ENCODE measurements at regions not wholly inside any gene's neighbourhood (a gene's known extent, or its start where the extent isn't known, plus 50 kb on each side); places are given as distances from the start of the nearest gene placed in this dataset.

DNA sequence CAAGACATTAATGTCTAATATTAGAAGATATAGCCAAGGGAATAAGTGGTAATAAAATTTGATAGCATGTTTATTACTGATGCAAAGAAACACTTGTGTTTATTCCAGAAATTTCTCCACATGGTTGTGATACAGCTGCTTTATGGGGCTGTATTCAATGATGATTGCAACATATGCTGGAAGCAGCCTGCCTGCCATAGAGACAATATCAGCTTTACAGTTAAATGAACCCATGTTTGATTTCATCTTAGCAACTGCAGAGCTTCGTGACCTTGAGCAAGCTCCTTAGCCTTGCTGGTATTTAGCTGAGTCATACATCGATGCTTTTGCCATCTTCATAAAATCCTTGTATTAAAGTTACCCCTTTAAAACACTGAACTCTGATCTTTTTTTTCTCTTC is 168.1 kb upstream of the STAC start:
- H3K27ac ChIP-seq (ENCODE audit: low read depth in 1 of 2, low read length in 1 of 2), result no peak overlapping the region
- H3K36me3 ChIP-seq (ENCODE audit: control insufficient read depth in 4 of 4, insufficient read depth in 4 of 4, low read length in 4 of 4), result no peaks in the 10 kb centered on the region
- H3K4me1 ChIP-seq (ENCODE audit: control insufficient read depth in 5 of 5, insufficient read depth in 5 of 5, low read length in 5 of 5), result peaks cover 0 to 2% (median 0%) of the 10 kb centered on the region in 5 donors
- no peaks in the 10 kb centered on the region for H3K9me3 ChIP-seq (ENCODE audit: control insufficient read depth in 4 of 4, insufficient read depth in 3 of 4, low read length in 3 of 4)
- TF ChIP-seq, protein P1, sequence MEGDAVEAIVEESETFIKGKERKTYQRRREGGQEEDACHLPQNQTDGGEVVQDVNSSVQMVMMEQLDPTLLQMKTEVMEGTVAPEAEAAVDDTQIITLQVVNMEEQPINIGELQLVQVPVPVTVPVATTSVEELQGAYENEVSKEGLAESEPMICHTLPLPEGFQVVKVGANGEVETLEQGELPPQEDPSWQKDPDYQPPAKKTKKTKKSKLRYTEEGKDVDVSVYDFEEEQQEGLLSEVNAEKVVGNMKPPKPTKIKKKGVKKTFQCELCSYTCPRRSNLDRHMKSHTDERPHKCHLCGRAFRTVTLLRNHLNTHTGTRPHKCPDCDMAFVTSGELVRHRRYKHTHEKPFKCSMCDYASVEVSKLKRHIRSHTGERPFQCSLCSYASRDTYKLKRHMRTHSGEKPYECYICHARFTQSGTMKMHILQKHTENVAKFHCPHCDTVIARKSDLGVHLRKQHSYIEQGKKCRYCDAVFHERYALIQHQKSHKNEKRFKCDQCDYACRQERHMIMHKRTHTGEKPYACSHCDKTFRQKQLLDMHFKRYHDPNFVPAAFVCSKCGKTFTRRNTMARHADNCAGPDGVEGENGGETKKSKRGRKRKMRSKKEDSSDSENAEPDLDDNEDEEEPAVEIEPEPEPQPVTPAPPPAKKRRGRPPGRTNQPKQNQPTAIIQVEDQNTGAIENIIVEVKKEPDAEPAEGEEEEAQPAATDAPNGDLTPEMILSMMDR (IDR thresholded peaks at IDR 0.05; ENCODE audit: control extremely low read depth, extremely low read depth), result no peak
- no peak overlapping the region for H3K9ac ChIP-seq (ENCODE audit: insufficient read depth in 1 of 2, low read length in 2 of 2)
- H3K4me3 ChIP-seq, result no peak overlapping the region
- 66 to 79% methylated on average over 2 of the region's 2 CpGs for WGBS, 2 donors
- ATAC-seq (ENCODE audit: insufficient read depth, low FRiP score), result no peak
- no peaks in the 10 kb centered on the region for H3K27me3 ChIP-seq (ENCODE audit: control insufficient read depth in 3 of 3, insufficient read depth in 3 of 3, low read length in 2 of 3)
- peak; percentile 16 to 59 (median 31) for DNase-seq

DNA sequence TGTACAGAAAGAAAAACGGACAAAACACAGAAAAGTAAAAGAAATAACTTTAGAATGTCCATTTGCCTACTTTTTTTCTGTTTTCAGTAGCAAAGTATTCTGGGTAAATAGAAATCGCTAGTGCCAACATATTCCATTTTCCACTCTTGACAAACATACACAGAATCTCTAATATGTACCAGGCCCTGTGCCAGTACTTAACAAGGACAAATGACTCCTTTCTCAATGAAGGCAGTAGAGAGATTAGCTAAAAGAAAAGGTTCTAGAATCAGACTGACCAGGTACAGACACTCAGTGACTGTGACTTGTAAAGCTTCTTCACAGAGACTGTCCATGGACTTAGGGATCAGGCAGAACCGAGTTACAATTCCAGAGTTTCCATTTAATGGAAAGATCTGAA is 165.8 kb upstream of the STAC start:
- ATAC-seq (ENCODE audit: insufficient read depth, low FRiP score), result no peak
- Histone ChIP-seq H3K27me3 (ENCODE audit: control insufficient read depth in 3 of 3, insufficient read depth in 3 of 3, low read length in 2 of 3) (no peaks in the 10 kb centered on the region), H3K36me3 (ENCODE audit: control insufficient read depth in 4 of 4, insufficient read depth in 4 of 4, low read length in 4 of 4) (no peaks in the 10 kb centered on the region), H3K4me1 (ENCODE audit: control insufficient read depth in 5 of 5, insufficient read depth in 5 of 5, low read length in 5 of 5) (peaks cover 0 to 2% (median 0%) of the 10 kb centered on the region in 5 donors), H3K27ac (ENCODE audit: low read depth in 1 of 2, low read length in 1 of 2) (no peak overlapping the region), H3K9me3 (ENCODE audit: control insufficient read depth in 4 of 4, insufficient read depth in 3 of 4, low read length in 3 of 4) (no peaks in the 10 kb centered on the region), H3K4me3 (no peak overlapping the region), H3K9ac (ENCODE audit: insufficient read depth in 1 of 2, low read length in 2 of 2) (no peak overlapping the region)
- TF ChIP-seq, protein P1 (IDR thresholded peaks at IDR 0.05; ENCODE audit: control extremely low read depth, extremely low read depth), result no peak
- WGBS, 2 donors, result 72 to 87% methylated on average over 3 of the region's 3 CpGs
- DNase-seq, result no peak

DNA sequence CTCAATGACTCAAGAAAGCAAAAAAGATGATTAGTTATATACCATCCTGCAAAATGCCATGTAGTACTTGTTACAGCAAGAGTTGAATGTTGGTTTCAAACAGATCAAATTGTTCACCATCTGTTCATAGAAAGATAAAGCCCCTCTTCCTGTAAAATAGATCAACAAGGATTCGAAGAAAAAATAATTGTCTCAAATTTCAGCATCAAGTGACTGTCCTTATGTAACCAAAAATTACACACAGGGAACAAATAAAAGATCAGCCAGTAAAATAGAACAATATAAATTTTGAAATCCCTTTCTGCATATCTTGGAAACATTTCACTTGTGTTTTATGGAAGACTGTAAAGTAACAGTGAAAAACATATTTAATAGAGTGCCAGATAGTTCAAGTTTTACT is 165.1 kb upstream of the STAC start:
- H3K9me3 ChIP-seq (ENCODE audit: control insufficient read depth in 4 of 4, insufficient read depth in 3 of 4, low read length in 3 of 4), result no peaks in the 10 kb centered on the region
- no peak overlapping the region for H3K4me3 ChIP-seq
- TF ChIP-seq, protein P1 (IDR thresholded peaks at IDR 0.05; ENCODE audit: control extremely low read depth, extremely low read depth), result no peak
- 21 to 34% methylated on average over 1 of the region's 1 CpG for WGBS, 2 donors
- H3K27ac ChIP-seq (ENCODE audit: low read depth in 1 of 2, low read length in 1 of 2), result no peak overlapping the region
- no peak overlapping the region for H3K9ac ChIP-seq (ENCODE audit: insufficient read depth in 1 of 2, low read length in 2 of 2)
- peaks cover 0 to 2% (median 0%) of the 10 kb centered on the region in 5 donors for H3K4me1 ChIP-seq (ENCODE audit: control insufficient read depth in 5 of 5, insufficient read depth in 5 of 5, low read length in 5 of 5)
- H3K27me3 ChIP-seq (ENCODE audit: control insufficient read depth in 3 of 3, insufficient read depth in 3 of 3, low read length in 2 of 3), result no peaks in the 10 kb centered on the region
- DNase-seq (no peak), ATAC-seq (ENCODE audit: insufficient read depth, low FRiP score) (no peak)
- no peaks in the 10 kb centered on the region for H3K36me3 ChIP-seq (ENCODE audit: control insufficient read depth in 4 of 4, insufficient read depth in 4 of 4, low read length in 4 of 4)

DNA sequence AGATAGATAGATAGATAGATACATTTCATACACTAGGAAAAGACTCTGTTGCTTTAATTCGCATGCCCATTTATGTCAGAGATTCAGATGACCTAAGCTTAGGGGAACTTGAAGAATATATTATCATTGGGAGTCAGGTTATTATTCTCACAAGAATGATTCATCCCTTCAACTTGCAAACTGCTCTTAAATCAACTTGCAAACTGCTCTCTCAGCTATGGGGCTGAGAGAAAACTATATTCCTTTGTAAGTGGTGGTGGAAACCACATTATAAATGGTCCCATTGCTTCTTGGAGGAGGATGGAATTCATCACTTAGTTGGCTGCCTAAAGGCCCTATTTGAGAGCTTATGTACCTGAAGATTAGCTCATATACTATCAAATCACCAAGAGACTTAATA is 160.9 kb upstream of the STAC start:
- Histone ChIP-seq H3K4me3 (no peak overlapping the region), H3K27me3 (ENCODE audit: control insufficient read depth in 3 of 3, insufficient read depth in 3 of 3, low read length in 2 of 3) (no peaks in the 10 kb centered on the region), H3K4me1 (ENCODE audit: control insufficient read depth in 5 of 5, insufficient read depth in 5 of 5, low read length in 5 of 5) (no peaks in the 10 kb centered on the region), H3K27ac (ENCODE audit: low read depth in 1 of 2, low read length in 1 of 2) (no peak overlapping the region), H3K9me3 (ENCODE audit: control insufficient read depth in 4 of 4, insufficient read depth in 3 of 4, low read length in 3 of 4) (no peaks in the 10 kb centered on the region), H3K36me3 (ENCODE audit: control insufficient read depth in 4 of 4, insufficient read depth in 4 of 4, low read length in 4 of 4) (no peaks in the 10 kb centered on the region), H3K9ac (ENCODE audit: insufficient read depth in 1 of 2, low read length in 2 of 2) (no peak overlapping the region)
- WGBS, 2 donors, result 93 to 100% methylated on average over 1 of the region's 1 CpG
- DNase-seq, result no peak
- no peak for ATAC-seq (ENCODE audit: insufficient read depth, low FRiP score)
- TF ChIP-seq, protein P1 (IDR thresholded peaks at IDR 0.05; ENCODE audit: control extremely low read depth, extremely low read depth), result no peak

Data from lung (tissue), 11 donors.